ENCODE measurements at regions not wholly inside any gene's neighbourhood (a gene's known extent, or its start where the extent isn't known, plus 50 kb on each side); places are given as distances from the start of the nearest gene placed in this dataset.

GRCh38 chr3:41118461-41119390 is 80.6 kb upstream of the CTNNB1 start:
- no peak for DNase-seq
- Histone ChIP-seq H3K4me3 (no peak overlapping the region), H3K4me1 (no peaks in the 10 kb centered on the region), H3K9me3 (no peaks in the 10 kb centered on the region), H3K27me3 (no peaks in the 10 kb centered on the region), H3K27ac (no peak overlapping the region), H3K36me3 (ENCODE audit: low read depth, missing control alignments) (no peaks in the 10 kb centered on the region)
- WGBS, 2 donors, result 76 to 85% methylated on average over 10 of the region's 10 CpGs
- TF ChIP-seq POLR2A (IDR thresholded peaks at IDR 0.05), result no peak
- intact Hi-C loops (cut with DNase I; ENCODE audit: low total_unique reads), result no loop called here

- intact Hi-C loops (cut with DNase I; ENCODE audit: low total_unique reads), result no loop called here
- H3K27ac ChIP-seq, result no peak overlapping the region
- TF ChIP-seq POLR2A (IDR thresholded peaks at IDR 0.05), result no peak
- TF ChIP-seq CTCF (IDR thresholded peaks at IDR 0.05), result no peak
Measured at GRCh38 chr3:41120460-41120859, 78.8 kb upstream of the CTNNB1 start.

GRCh38 chr3:41125258-41125657 is 74.0 kb upstream of the CTNNB1 start:
- Histone ChIP-seq H3K4me1 (no peaks in the 10 kb centered on the region), H3K27me3 (no peaks in the 10 kb centered on the region), H3K9me3 (no peaks in the 10 kb centered on the region), H3K4me3 (no peak overlapping the region), H3K36me3 (ENCODE audit: low read depth, missing control alignments) (no peaks in the 10 kb centered on the region), H3K27ac (no peak overlapping the region)
- TF ChIP-seq CTCF (IDR thresholded peaks at IDR 0.05) (no peak), POLR2A (IDR thresholded peaks at IDR 0.05) (no peak)
- intact Hi-C loops (cut with DNase I; ENCODE audit: low total_unique reads), result no loop called here
- DNase-seq, result no peak
- WGBS, 2 donors, result 96 to 97% methylated on average over 2 of the region's 2 CpGs

More at GRCh38 chr3:41120460-41120859, 78.8 kb upstream of the CTNNB1 start:
- no peaks in the 10 kb centered on the region for H3K9me3 ChIP-seq
- no peaks in the 10 kb centered on the region for H3K36me3 ChIP-seq (ENCODE audit: low read depth, missing control alignments)
- H3K4me1 ChIP-seq, result no peaks in the 10 kb centered on the region
- no peak overlapping the region for H3K4me3 ChIP-seq
- DNase-seq, result no peak
- WGBS, 2 donors, result 56 to 72% methylated on average over 7 of the region's 7 CpGs
- H3K27me3 ChIP-seq, result no peaks in the 10 kb centered on the region

DNA sequence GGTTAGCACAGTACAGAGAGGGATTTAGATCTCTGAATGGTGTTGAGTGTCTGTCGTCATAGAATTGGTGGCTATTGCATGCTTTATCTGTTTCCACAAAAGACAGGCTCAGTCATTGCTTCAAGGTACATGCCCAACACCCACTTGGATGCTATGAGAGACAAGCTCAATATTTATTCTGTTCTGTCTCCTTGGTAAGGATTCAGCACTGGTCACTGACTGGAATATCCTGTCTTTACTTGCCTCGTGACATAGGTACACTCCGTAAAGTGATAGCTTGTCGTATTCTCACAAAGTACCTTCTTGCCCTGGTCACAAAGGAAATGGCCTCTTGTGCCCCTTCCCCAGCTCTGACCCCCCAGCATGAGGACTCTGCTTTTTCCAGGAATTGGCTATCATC is 72.8 kb upstream of the CTNNB1 start:
- no peak overlapping the region for H3K4me3 ChIP-seq
- no peaks in the 10 kb centered on the region for H3K36me3 ChIP-seq (ENCODE audit: low read depth, missing control alignments)
- no peaks in the 10 kb centered on the region for H3K9me3 ChIP-seq
- no peaks in the 10 kb centered on the region for H3K4me1 ChIP-seq
- 93% methylated on average over 4 of the region's 4 CpGs for WGBS, 2 donors
- intact Hi-C loops (cut with DNase I; ENCODE audit: low total_unique reads), result no loop called here
- no peak for DNase-seq
- H3K27me3 ChIP-seq, result no peaks in the 10 kb centered on the region
- no peak overlapping the region for H3K27ac ChIP-seq
- TF ChIP-seq POLR2A (IDR thresholded peaks at IDR 0.05), result no peak
- no peak for TF ChIP-seq CTCF (IDR thresholded peaks at IDR 0.05)

- Histone ChIP-seq H3K4me3 (no peak overlapping the region), H3K4me1 (no peaks in the 10 kb centered on the region), H3K27ac (no peak overlapping the region), H3K36me3 (ENCODE audit: low read depth, missing control alignments) (no peaks in the 10 kb centered on the region), H3K27me3 (no peaks in the 10 kb centered on the region), H3K9me3 (no peaks in the 10 kb centered on the region)
- intact Hi-C loops (cut with DNase I; ENCODE audit: low total_unique reads), result no loop called here
- no peak for DNase-seq
- 56 to 83% methylated on average over 1 of the region's 1 CpG for WGBS, 2 donors
- TF ChIP-seq CTCF (IDR thresholded peaks at IDR 0.05) (no peak), POLR2A (IDR thresholded peaks at IDR 0.05) (no peak)
Measured at GRCh38 chr3:41126961-41127360, 72.3 kb upstream of the CTNNB1 start.

Data from testis (tissue), 2 donors.